AG09309 (cell line): ENCODE measurements at regions not wholly inside any gene's neighbourhood (a gene's known extent, or its start where the extent isn't known, plus 50 kb on each side); places are given as distances from the start of the nearest gene placed in this dataset.

Experiments used
- DNase-seq: peaks from one replicate; pipeline ENCODE4 v3.0.0-alpha.2; 2010; ENCODE audit warnings: low read depth
- H3K4me3 ChIP-seq: 2 replicates; pipeline ENCODE4 v1.5.1; 2011; ENCODE audit warnings: mild to moderate bottlenecking, low read depth, low read length, moderate library complexity; ENCODE audit not compliant: control insufficient read depth
- TF ChIP-seq, protein P1 (sequence below): IDR thresholded peaks from 2 replicates; pipeline ENCODE4 v1.5.1; 2011; ENCODE audit warnings: mild to moderate bottlenecking, low read depth, low read length, inconsistent platforms; ENCODE audit not compliant: insufficient read depth, control insufficient read depth; ENCODE audit errors: missing control alignments

DNA sequence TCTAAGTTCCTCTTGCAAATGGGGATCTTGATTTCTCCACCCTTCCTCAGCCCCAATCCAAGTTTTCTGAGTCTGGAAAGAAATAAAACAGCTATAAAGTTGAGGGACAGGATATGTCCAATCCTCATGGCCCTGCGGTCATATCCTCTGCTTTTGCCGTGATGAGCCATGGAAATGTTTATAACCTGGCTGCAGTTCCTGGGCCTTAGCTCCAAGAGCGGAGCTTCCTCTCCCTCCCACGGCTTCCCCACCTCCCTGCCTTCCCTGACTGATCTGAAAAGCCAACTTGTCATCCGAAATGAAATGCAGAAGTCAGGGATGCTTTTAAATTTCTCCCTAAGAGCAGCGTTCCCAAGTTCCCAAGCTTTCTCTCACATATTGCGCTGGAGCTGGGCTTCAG is 221.5 kb upstream of the SFRP2 start:
- H3K4me3 ChIP-seq = no peak overlapping the region
- TF ChIP-seq, protein P1, sequence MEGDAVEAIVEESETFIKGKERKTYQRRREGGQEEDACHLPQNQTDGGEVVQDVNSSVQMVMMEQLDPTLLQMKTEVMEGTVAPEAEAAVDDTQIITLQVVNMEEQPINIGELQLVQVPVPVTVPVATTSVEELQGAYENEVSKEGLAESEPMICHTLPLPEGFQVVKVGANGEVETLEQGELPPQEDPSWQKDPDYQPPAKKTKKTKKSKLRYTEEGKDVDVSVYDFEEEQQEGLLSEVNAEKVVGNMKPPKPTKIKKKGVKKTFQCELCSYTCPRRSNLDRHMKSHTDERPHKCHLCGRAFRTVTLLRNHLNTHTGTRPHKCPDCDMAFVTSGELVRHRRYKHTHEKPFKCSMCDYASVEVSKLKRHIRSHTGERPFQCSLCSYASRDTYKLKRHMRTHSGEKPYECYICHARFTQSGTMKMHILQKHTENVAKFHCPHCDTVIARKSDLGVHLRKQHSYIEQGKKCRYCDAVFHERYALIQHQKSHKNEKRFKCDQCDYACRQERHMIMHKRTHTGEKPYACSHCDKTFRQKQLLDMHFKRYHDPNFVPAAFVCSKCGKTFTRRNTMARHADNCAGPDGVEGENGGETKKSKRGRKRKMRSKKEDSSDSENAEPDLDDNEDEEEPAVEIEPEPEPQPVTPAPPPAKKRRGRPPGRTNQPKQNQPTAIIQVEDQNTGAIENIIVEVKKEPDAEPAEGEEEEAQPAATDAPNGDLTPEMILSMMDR = no peak
- DNase-seq = no peak

DNA sequence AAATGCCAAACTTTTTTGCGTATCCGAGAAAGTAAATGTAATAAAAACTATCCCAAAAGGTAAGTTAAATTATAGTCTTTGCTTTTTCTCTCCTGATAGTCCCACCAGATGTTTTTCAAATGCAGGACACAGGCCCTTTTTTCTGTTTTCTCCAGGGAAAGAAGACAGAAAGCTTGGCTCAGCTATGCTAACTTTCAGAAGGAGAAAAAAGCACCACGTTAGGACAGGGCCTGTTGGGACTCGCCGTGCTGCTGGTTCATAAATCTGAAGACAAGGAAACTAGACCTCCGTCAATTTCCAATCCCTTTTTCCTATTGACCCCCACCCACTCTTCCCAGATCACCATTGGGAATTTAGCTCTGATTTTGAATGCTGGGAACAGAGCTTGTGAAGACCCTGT is 220.9 kb upstream of the SFRP2 start:
- no peak overlapping the region for H3K4me3 ChIP-seq
- DNase-seq = no peak
- TF ChIP-seq, protein P1 = no peak

DNA sequence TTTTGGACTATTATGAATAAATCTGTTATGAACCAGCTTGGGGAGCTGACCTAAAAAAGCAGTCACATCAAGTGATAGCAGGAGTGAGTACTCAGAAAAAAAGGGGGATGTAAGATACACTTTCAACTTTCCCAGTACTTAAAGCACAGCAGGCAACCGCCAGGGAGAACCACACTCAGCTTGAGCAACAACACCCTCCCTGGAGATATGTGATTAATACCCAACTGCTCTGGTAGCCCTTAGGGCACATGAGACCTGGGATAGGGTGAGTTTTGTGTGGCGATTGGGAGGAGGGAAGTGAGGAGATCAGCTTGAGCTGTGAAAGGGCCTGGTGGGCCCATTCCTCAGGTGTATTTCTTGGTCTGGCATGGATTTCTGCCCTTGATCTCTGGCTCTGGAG is 220.3 kb upstream of the SFRP2 start:
- no peak overlapping the region for H3K4me3 ChIP-seq
- TF ChIP-seq, protein P1 = no peak
- DNase-seq = no peak

- TF ChIP-seq, protein P1 = no peak
- H3K4me3 ChIP-seq = no peak overlapping the region
- no peak for DNase-seq
Observed at GRCh38 chr4:154005171-154005520, 216.3 kb upstream of the SFRP2 start.

DNA sequence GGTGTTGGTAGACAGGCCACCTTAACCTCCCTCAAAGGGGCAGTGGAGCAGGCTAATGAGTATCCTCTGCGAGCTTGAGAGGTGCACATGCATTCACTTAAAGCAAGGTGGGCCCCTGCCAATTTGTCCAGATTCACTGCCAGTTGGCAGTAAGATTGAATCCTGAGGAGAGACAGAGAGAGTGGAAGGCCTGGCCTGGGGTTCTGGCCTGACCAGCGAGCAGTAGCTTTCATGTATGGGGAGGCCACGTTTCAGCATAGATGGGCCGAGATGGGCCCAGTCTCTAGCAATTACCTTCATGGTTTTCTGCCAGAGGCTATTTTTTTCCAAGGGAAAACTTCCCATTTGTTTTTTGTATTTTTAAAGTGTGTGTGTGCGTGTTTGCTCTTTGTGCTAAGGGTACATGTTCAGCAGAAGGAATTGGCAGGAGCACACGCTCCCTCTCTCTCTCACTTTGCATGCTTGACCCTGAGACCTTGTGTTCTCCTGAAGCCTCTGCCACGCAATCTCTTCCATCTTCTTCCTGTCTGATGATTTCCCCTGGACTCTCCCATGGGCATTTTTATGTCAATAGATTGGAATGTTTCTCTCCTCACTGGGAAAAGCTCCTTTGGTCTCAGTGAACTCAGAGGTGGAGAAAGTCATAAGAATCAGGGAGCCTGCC is 215.8 kb upstream of the SFRP2 start:
- peak; percentile 80 for DNase-seq
- no peak overlapping the region for H3K4me3 ChIP-seq
- TF ChIP-seq, protein P1 = no peak

GRCh38 chr4:154004016-154004415 is 215.1 kb upstream of the SFRP2 start:
- no peak for DNase-seq
- TF ChIP-seq, protein P1 = no peak
- no peak overlapping the region for H3K4me3 ChIP-seq

DNA sequence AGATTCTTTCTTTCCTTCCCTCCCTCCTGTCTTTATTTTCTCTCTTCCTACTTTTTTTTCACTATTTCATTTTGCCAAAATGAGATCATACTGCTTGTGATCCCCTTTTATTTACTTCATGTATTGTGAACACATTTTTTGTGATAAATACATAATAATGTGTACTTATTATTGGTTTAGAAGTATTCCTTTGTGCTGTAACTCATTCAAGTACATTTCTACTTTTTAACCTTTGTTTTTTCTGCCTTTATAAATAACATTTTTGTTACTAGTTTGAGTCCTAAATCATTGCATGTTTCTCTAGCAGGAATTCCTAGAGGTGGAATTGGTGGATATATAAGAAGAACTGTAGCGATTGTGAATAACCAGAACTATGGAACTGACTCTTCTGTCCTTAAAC is 214.5 kb upstream of the SFRP2 start:
- TF ChIP-seq, protein P1 = no peak
- H3K4me3 ChIP-seq = no peak overlapping the region
- DNase-seq = no peak
